HL-60 (cell line): ENCODE measurements at regions not wholly inside any gene's neighbourhood (a gene's known extent, or its start where the extent isn't known, plus 50 kb on each side); places are given as distances from the start of the nearest gene placed in this dataset.

Experiments
- POLR2AphosphoS5 ChIP-seq: IDR thresholded peaks from 2 replicates; pipeline ENCODE4 v1.6.1; 2012; ENCODE audit warnings: low read depth
- TF ChIP-seq, protein P1 (sequence below): IDR thresholded peaks from one replicate; pipeline ENCODE4 v1.5.1; 2011; ENCODE audit warnings: low read length, control low read depth, inconsistent platforms; ENCODE audit not compliant: insufficient read depth

DNA sequence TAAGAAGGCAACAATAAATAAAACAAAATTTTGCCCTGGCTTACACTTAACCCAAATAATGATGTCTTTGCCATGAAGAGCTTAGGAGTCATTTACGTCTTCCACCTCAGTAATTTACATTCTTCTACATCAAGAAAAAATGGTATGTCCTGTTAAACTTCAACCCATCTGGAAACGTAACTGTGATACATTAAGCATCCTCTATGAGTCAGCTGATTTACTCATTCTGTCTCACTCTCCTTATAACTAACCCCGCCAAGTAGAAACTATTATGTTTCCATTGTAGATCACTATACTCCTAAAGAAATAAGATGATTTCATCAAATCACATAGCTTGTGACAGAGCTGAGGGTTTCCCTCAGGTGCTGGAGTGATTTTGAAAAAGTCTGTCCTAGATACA lies 330.7 kb downstream of the CDC14C start:
- TF ChIP-seq, protein P1, sequence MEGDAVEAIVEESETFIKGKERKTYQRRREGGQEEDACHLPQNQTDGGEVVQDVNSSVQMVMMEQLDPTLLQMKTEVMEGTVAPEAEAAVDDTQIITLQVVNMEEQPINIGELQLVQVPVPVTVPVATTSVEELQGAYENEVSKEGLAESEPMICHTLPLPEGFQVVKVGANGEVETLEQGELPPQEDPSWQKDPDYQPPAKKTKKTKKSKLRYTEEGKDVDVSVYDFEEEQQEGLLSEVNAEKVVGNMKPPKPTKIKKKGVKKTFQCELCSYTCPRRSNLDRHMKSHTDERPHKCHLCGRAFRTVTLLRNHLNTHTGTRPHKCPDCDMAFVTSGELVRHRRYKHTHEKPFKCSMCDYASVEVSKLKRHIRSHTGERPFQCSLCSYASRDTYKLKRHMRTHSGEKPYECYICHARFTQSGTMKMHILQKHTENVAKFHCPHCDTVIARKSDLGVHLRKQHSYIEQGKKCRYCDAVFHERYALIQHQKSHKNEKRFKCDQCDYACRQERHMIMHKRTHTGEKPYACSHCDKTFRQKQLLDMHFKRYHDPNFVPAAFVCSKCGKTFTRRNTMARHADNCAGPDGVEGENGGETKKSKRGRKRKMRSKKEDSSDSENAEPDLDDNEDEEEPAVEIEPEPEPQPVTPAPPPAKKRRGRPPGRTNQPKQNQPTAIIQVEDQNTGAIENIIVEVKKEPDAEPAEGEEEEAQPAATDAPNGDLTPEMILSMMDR = no peak
- no peak for TF ChIP-seq POLR2AphosphoS5
